GM12878 (cell line): ENCODE measurements at regions not wholly inside any gene's neighbourhood (a gene's known extent, or its start where the extent isn't known, plus 50 kb on each side); places are given as distances from the start of the nearest gene placed in this dataset.

Experiments used
- ATAC-seq: fragments of 200-7000 bp; cut with Tn5 transposase; 3 replicates; pipeline ENCODE4 v1.9.1; 2020; ENCODE audit warnings: mild to moderate bottlenecking, moderate library complexity
- BruUV-seq: library from RNA; stranded (reverse); fragments of 400-500 nt; replicated peaks from 2 replicates; lab custom pipeline; 2021; lab: Mats Ljungman, UMichigan
- CTCF ChIA-PET: fragments of 300-600 bp; sonication (Branson Sonifier 250); formaldehyde crosslinking; extraction: SDS; loops from one replicate; lab custom pipeline; 2021; ENCODE audit warnings: inconsistent platforms; lab: Yijun Ruan, JAX
- POLR2A ChIA-PET: fragments of 350-600 bp; formaldehyde crosslinking; extraction: SDS; loops from one replicate; lab custom pipeline; 2021; ENCODE audit warnings: inconsistent platforms; lab: Charles Lee
- RAD21 ChIA-PET: fragments of 300-600 bp; sonication (Branson Sonifier 250); formaldehyde crosslinking; loops from one replicate; lab custom pipeline; 2023; ENCODE audit warnings: antibody characterized with exemption; ENCODE audit not compliant: unreplicated experiment; lab: Charles Lee
- SMC1A ChIA-PET: fragments of 300-600 bp; sonication (Branson Sonifier 250); formaldehyde crosslinking; loops from one replicate; lab custom pipeline; 2023; ENCODE audit not compliant: unreplicated experiment, uncharacterized antibody; lab: Charles Lee
- DNase-seq: peaks from one replicate; pipeline ENCODE4 v3.0.0-alpha.2; 2011; ENCODE audit warnings: low read depth, low spot score
- FAIRE-seq: peaks from 3 replicates; lab custom pipeline; 2011; peaks lifted over from hg19 to GRCh38; lab: Jason Lieb, UNC
- H2AFZ ChIP-seq: 2 replicates; pipeline ENCODE4 v1.6.0; 2011; ENCODE audit warnings: low read depth, low read length, control low read depth; ENCODE audit not compliant: control insufficient read depth
- H3K27ac ChIP-seq: 2 replicates; pipeline ENCODE4 v1.5.1; 2011; ENCODE audit warnings: control low read depth; ENCODE audit not compliant: control insufficient read depth, insufficient read depth
- H3K27me3 ChIP-seq, 2 experiments: replicated peaks in 1 of 2; 2 replicates each; pipeline versions ENCODE4 v1.6.0 to v1.6.1; 2011; ENCODE audit warnings: low read length in 1 of 2; ENCODE audit not compliant: control insufficient read depth in 2 of 2, insufficient read depth in 2 of 2
- H3K36me3 ChIP-seq, 2 experiments: 2 replicates each; pipeline ENCODE4 v1.5.1; 2011; ENCODE audit warnings: low read length in 1 of 2; ENCODE audit not compliant: control insufficient read depth in 2 of 2, insufficient read depth in 2 of 2
- H3K4me1 ChIP-seq: 2 replicates; pipeline ENCODE4 v1.6.1; 2011; ENCODE audit warnings: mild to moderate bottlenecking, low read length, moderate library complexity, mixed read lengths; ENCODE audit not compliant: control insufficient read depth, insufficient read depth
- H3K4me2 ChIP-seq: 2 replicates; pipeline ENCODE4 v1.6.0; 2011; ENCODE audit warnings: control low read depth; ENCODE audit not compliant: control insufficient read depth, insufficient read depth
- H3K4me3 ChIP-seq: fragments of 200-600 bp; sonication (generic); 2 replicates; pipeline ENCODE4 v1.5.1; 2016
- H3K79me2 ChIP-seq: 2 replicates; pipeline ENCODE4 v1.6.0; 2011; ENCODE audit warnings: low read length; ENCODE audit not compliant: control insufficient read depth, insufficient read depth
- H3K9ac ChIP-seq: 2 replicates; pipeline ENCODE4 v1.8.0; 2011; ENCODE audit warnings: low read length, control low read depth, mixed read lengths; ENCODE audit not compliant: control insufficient read depth, insufficient read depth
- H3K9me3 ChIP-seq: replicated peaks from 3 replicates; pipeline ENCODE4 v1.5.1; 2011; ENCODE audit warnings: mild to moderate bottlenecking, low read length; ENCODE audit not compliant: control insufficient read depth, insufficient read depth
- H4K20me1 ChIP-seq: 2 replicates; pipeline ENCODE4 v1.6.0; 2011; ENCODE audit not compliant: control insufficient read depth, insufficient read depth
- BACH1 ChIP-seq: fragments of 450-650 bp; IDR thresholded peaks from 2 replicates; pipeline ENCODE4 v1.6.1; 2017; ENCODE audit warnings: mild to moderate bottlenecking, borderline replicate concordance
- CBX3 ChIP-seq: fragments of 200-600 bp; sonication (generic); IDR thresholded peaks from 2 replicates; pipeline ENCODE4 v1.6.1; 2016; ENCODE audit warnings: low read depth, borderline replicate concordance
- ETV6 ChIP-seq, 2 experiments: fragments of 450-650 bp in 1 of 2; IDR thresholded peaks in 1 of 2; conservative IDR thresholded peaks in 1 of 2; 2 replicates each; pipeline ENCODE4 v1.6.1; 2014; ENCODE audit warnings: antibody characterized with exemption in 1 of 2, borderline replicate concordance in 1 of 2, low read depth in 1 of 2, mild to moderate bottlenecking in 1 of 2, moderate library complexity in 1 of 2
- FOXK2 ChIP-seq: fragments of 450-650 bp; IDR thresholded peaks from 2 replicates; pipeline ENCODE4 v1.6.1; 2017; ENCODE audit warnings: mild to moderate bottlenecking, moderate library complexity
- JUND ChIP-seq: IDR thresholded peaks from 2 replicates; pipeline ENCODE4 v1.6.1; 2012; ENCODE audit warnings: low read depth, mild to moderate bottlenecking, low read length, improper control_type of control experiment, moderate library complexity
- NRF1 ChIP-seq: conservative IDR thresholded peaks from 2 replicates; pipeline ENCODE4 v1.6.1; 2011; ENCODE audit warnings: mild to moderate bottlenecking, low read depth, low read length, improper control_type of control experiment
- RELA ChIP-seq: fragments of 450-650 bp; IDR thresholded peaks from 2 replicates; pipeline ENCODE4 v1.8.0; 2014; ENCODE audit warnings: borderline replicate concordance; ENCODE audit not compliant: partially characterized antibody
- RUNX3 ChIP-seq: IDR thresholded peaks from 2 replicates; pipeline ENCODE4 v1.6.1; 2012; ENCODE audit warnings: low read length, inconsistent platforms
- SIN3A ChIP-seq: IDR thresholded peaks from 2 replicates; pipeline ENCODE4 v1.6.1; 2012; ENCODE audit warnings: low read depth, low read length, improper control_type of control experiment
- SMAD5 ChIP-seq: IDR thresholded peaks from 2 replicates; pipeline ENCODE4 v1.6.1; 2016; ENCODE audit warnings: antibody characterized with exemption, low read depth
- TARDBP ChIP-seq: IDR thresholded peaks from 2 replicates; pipeline ENCODE4 v1.6.1; 2016; ENCODE audit warnings: borderline replicate concordance
- TCF7 ChIP-seq: IDR thresholded peaks from 2 replicates; pipeline ENCODE4 v1.6.1; 2014; ENCODE audit warnings: antibody characterized with exemption, borderline replicate concordance
- WGBS: methylation state at CpG from one replicate; pipeline ENCODE4 v1.1.6; 2016; ENCODE audit warnings: low lambda C conversion rate; ENCODE audit not compliant: insufficient replicate concordance, insufficient coverage; ENCODE audit errors: missing lambda C conversion rate; 5-methylcytosine and 5-hydroxymethylcytosine counted together
- in situ Hi-C: fragments of 300-500 bp; cut with MboI; formaldehyde crosslinking; loops from 9 replicates; pipeline ENCODE4 v1.14.3; 2018; ENCODE audit warnings: mixed read lengths
- intact Hi-C: fragments of 100-400 bp; cut with micrococcal nuclease; formaldehyde crosslinking; loops from one replicate; pipeline ENCODE4 v1.14.2; 2022; ENCODE audit not compliant: unreplicated experiment
- TF ChIP-seq, protein P1 (sequence below): fragments of 450-650 bp; IDR thresholded peaks from 2 replicates; pipeline ENCODE4 v1.6.1; 2017; ENCODE audit warnings: mild to moderate bottlenecking, moderate library complexity
- TF ChIP-seq, protein P2 (sequence below): fragments of 450-650 bp; formaldehyde crosslinking; IDR thresholded peaks from 2 replicates; pipeline ENCODE4 v1.4.0; 2020; ENCODE audit warnings: mild to moderate bottlenecking, moderate library complexity
- TF ChIP-seq, protein P3 (sequence below): fragments of 450-650 bp; IDR thresholded peaks from 2 replicates; pipeline ENCODE4 v1.6.1; 2016; ENCODE audit warnings: mild to moderate bottlenecking

DNA sequence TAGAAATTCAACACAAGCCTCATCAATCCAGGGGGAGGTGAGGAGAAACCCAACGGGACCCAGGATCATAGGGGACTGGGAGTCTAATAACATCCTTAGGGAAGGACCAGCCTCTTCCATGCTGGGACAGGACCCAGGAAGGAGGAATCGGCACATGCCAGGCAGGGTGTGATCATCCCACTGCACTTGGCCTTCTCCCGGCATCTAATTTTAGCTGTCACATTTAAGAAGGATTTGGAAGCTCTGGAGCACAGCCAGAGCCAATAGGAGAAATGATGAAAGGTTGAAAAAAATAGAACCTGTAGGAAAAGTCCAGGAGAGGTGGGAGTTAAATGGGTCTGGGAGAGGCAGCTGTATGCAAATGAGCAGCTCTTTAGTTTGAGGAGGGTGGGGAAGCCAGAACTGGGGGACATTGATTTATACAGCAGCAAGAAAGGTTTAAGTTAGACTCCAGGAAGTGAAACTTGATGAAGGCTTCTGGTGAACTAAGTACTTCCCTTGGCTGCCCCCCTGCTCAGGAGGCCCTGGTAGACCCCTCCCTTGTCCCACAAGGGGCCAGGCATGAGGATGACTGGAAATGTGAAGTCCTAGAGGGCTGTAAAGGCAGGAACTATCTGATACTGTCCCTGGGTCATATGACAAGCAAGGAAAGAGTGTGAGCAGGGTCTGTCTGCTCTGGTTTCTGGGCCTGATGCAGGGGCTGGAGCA is 260.3 kb downstream of the LRFN2 start:
- no peak overlapping the region for H3K4me3 ChIP-seq
- in situ Hi-C loops, result no loop called here
- intact Hi-C loops, result no loop called here
- CTCF ChIA-PET, result interaction anchor here (0.9 to 1.7 kb wide), 4 partner anchors 14 to 585 kb away, joined by 3 to 6 read pairs (median 4); no protein-coding TSS in a partner anchor
- H3K27me3 ChIP-seq, result no peaks in the 10 kb centered on the region; a peak in 1 of 4 replicates
- POLR2A ChIA-PET, result no interaction called here
- no peak overlapping the region for H3K9ac ChIP-seq
- H3K9me3 ChIP-seq, result no peaks in the 10 kb centered on the region; the same call in 2 of the 3 replicates
- no TSS peak for BruUV-seq
- H3K27ac ChIP-seq, result no peak overlapping the region
- SMC1A ChIA-PET, result interaction anchor here (0.5 to 1.4 kb wide), 5 partner anchors 18 to 577 kb away, joined by 3 to 5 read pairs (median 3); no protein-coding TSS in a partner anchor
- H4K20me1 ChIP-seq, result no peaks in the 10 kb centered on the region
- H3K4me1 ChIP-seq, result no peaks in the 10 kb centered on the region
- peak; percentile 61 for ATAC-seq
- no peaks in the 10 kb centered on the region for H3K79me2 ChIP-seq
- DNase-seq, result no peak
- no peak for FAIRE-seq
- H3K4me2 ChIP-seq, result no peak overlapping the region
- RAD21 ChIA-PET, result interaction anchor here (1.6 kb wide), 1 partner anchor 346 kb away, joined by 4 read pairs; no protein-coding TSS in a partner anchor
- whole genome bisulfite sequencing, result 42% methylated on average over 3 of the region's 3 CpGs
- no peak overlapping the region for H2AFZ ChIP-seq
- no peaks in the 10 kb centered on the region for H3K36me3 ChIP-seq
- TF ChIP-seq JUND (no peak), BACH1 (no peak), CBX3 (no peak), SIN3A (no peak), TARDBP (no peak), SMAD5 (no peak), FOXK2 (no peak), NRF1 (no peak), ETV6 (conservative IDR thresholded peaks at IDR 0.05 in 1 of 2, IDR thresholded peaks at IDR 0.05 in 1 of 2; ENCODE audit: borderline replicate concordance in 1 of 2, low read depth in 1 of 2) (no peak), TCF7 (no peak), RELA (no peak), RUNX3 (no peak)
- TF ChIP-seq, protein P1, sequence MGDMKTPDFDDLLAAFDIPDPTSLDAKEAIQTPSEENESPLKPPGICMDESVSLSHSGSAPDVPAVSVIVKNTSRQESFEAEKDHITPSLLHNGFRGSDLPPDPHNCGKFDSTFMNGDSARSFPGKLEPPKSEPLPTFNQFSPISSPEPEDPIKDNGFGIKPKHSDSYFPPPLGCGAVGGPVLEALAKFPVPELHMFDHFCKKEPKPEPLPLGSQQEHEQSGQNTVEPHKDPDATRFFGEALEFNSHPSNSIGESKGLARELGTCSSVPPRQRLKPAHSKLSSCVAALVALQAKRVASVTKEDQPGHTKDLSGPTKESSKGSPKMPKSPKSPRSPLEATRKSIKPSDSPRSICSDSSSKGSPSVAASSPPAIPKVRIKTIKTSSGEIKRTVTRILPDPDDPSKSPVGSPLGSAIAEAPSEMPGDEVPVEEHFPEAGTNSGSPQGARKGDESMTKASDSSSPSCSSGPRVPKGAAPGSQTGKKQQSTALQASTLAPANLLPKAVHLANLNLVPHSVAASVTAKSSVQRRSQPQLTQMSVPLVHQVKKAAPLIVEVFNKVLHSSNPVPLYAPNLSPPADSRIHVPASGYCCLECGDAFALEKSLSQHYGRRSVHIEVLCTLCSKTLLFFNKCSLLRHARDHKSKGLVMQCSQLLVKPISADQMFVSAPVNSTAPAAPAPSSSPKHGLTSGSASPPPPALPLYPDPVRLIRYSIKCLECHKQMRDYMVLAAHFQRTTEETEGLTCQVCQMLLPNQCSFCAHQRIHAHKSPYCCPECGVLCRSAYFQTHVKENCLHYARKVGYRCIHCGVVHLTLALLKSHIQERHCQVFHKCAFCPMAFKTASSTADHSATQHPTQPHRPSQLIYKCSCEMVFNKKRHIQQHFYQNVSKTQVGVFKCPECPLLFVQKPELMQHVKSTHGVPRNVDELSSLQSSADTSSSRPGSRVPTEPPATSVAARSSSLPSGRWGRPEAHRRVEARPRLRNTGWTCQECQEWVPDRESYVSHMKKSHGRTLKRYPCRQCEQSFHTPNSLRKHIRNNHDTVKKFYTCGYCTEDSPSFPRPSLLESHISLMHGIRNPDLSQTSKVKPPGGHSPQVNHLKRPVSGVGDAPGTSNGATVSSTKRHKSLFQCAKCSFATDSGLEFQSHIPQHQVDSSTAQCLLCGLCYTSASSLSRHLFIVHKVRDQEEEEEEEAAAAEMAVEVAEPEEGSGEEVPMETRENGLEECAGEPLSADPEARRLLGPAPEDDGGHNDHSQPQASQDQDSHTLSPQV, result no peak
- TF ChIP-seq, protein P2, sequence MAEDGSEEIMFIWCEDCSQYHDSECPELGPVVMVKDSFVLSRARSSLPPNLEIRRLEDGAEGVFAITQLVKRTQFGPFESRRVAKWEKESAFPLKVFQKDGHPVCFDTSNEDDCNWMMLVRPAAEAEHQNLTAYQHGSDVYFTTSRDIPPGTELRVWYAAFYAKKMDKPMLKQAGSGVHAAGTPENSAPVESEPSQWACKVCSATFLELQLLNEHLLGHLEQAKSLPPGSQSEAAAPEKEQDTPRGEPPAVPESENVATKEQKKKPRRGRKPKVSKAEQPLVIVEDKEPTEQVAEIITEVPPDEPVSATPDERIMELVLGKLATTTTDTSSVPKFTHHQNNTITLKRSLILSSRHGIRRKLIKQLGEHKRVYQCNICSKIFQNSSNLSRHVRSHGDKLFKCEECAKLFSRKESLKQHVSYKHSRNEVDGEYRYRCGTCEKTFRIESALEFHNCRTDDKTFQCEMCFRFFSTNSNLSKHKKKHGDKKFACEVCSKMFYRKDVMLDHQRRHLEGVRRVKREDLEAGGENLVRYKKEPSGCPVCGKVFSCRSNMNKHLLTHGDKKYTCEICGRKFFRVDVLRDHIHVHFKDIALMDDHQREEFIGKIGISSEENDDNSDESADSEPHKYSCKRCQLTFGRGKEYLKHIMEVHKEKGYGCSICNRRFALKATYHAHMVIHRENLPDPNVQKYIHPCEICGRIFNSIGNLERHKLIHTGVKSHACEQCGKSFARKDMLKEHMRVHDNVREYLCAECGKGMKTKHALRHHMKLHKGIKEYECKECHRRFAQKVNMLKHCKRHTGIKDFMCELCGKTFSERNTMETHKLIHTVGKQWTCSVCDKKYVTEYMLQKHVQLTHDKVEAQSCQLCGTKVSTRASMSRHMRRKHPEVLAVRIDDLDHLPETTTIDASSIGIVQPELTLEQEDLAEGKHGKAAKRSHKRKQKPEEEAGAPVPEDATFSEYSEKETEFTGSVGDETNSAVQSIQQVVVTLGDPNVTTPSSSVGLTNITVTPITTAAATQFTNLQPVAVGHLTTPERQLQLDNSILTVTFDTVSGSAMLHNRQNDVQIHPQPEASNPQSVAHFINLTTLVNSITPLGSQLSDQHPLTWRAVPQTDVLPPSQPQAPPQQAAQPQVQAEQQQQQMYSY (CRISPR knock-in tag), result no peak
- TF ChIP-seq, protein P3, sequence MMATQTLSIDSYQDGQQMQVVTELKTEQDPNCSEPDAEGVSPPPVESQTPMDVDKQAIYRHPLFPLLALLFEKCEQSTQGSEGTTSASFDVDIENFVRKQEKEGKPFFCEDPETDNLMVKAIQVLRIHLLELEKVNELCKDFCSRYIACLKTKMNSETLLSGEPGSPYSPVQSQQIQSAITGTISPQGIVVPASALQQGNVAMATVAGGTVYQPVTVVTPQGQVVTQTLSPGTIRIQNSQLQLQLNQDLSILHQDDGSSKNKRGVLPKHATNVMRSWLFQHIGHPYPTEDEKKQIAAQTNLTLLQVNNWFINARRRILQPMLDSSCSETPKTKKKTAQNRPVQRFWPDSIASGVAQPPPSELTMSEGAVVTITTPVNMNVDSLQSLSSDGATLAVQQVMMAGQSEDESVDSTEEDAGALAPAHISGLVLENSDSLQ, result no peak
